ENCODE measurements at regions not wholly inside any gene's neighbourhood (a gene's known extent, or its start where the extent isn't known, plus 50 kb on each side); places are given as distances from the start of the nearest gene placed in this dataset.

GRCh38 chr9:135243201-135244190 lies 156.0 kb downstream of the OLFM1 start:
- TF ChIP-seq CTCF (IDR thresholded peaks at IDR 0.05; ENCODE audit: poor library complexity): no peak
- TF ChIP-seq EZH2 (IDR thresholded peaks at IDR 0.05; ENCODE audit: borderline replicate concordance): no peak
- no peak for TF ChIP-seq EZH2phosphoT487 (IDR thresholded peaks at IDR 0.05; ENCODE audit: low read depth, severe bottlenecking, unreplicated experiment)
